HG03354 (cell line): ENCODE measurements at regions not wholly inside any gene's neighbourhood (a gene's known extent, or its start where the extent isn't known, plus 50 kb on each side); places are given as distances from the start of the nearest gene placed in this dataset.
A peak's percentile ranks its signal among the peaks of the same experiment; 100 is the strongest.
"Not testable (repeated sequence)": the region's sequence is repeated elsewhere in the genome, so short reads cannot be mapped to it uniquely, and the experiment has no call there.

Source experiments
- ATAC-seq: cut with Tn5 transposase; IDR thresholded peaks from one replicate; pipeline ENCODE4 v1.9.1; 2021; ENCODE audit warnings: mild to moderate bottlenecking; ENCODE audit not compliant: unreplicated experiment, poor library complexity, severe bottlenecking

GRCh38 chr16:51831595-51832367 lies 680.7 kb upstream of the SALL1 start:
- ATAC-seq, result peak; percentile 72

GRCh38 chr16:51831034-51831433 lies 680.0 kb upstream of the SALL1 start:
- ATAC-seq, result not testable (repeated sequence)

GRCh38 chr16:51825779-51826178 lies 674.7 kb upstream of the SALL1 start:
- no peak for ATAC-seq

GRCh38 chr16:51822471-51822870 lies 671.4 kb upstream of the SALL1 start:
- ATAC-seq, result no peak

GRCh38 chr16:51821527-51821926 lies 670.5 kb upstream of the SALL1 start:
- ATAC-seq, result no peak

GRCh38 chr16:51820176-51820575 lies 669.1 kb upstream of the SALL1 start:
- no peak for ATAC-seq

GRCh38 chr16:51818342-51818944 lies 667.4 kb upstream of the SALL1 start:
- peak; percentile 66 for ATAC-seq

- no peak for ATAC-seq
Measured at GRCh38 chr16:51816929-51817328, 665.9 kb upstream of the SALL1 start.

GRCh38 chr16:51815523-51815922 lies 664.5 kb upstream of the SALL1 start:
- ATAC-seq, result no peak

- no peak for ATAC-seq
Measured at GRCh38 chr16:51814617-51815016, 663.5 kb upstream of the SALL1 start.

- ATAC-seq, result no peak
Measured at GRCh38 chr16:51813609-51814008, 662.5 kb upstream of the SALL1 start.

- no peak for ATAC-seq
Measured at GRCh38 chr16:51812945-51813344, 661.9 kb upstream of the SALL1 start.

GRCh38 chr16:51807551-51807950 lies 656.5 kb upstream of the SALL1 start:
- no peak for ATAC-seq

- ATAC-seq, result no peak
Measured at GRCh38 chr16:51801635-51802034, 650.6 kb upstream of the SALL1 start.

GRCh38 chr16:51797669-51798259 lies 646.7 kb upstream of the SALL1 start:
- no peak for ATAC-seq

- no peak for ATAC-seq
Measured at GRCh38 chr16:51779240-51779639, 628.2 kb upstream of the SALL1 start.

GRCh38 chr16:51773071-51773890 lies 622.2 kb upstream of the SALL1 start:
- no peak for ATAC-seq

GRCh38 chr16:51766739-51767138 lies 615.7 kb upstream of the SALL1 start:
- ATAC-seq, result no peak

GRCh38 chr16:51763072-51763661 lies 612.1 kb upstream of the SALL1 start:
- no peak for ATAC-seq
